ENCODE measurements at regions not wholly inside any gene's neighbourhood (a gene's known extent, or its start where the extent isn't known, plus 50 kb on each side); places are given as distances from the start of the nearest gene placed in this dataset.
A peak's percentile ranks its signal among the peaks of the same experiment; 100 is the strongest.
"Not testable (repeated sequence)": the region's sequence is repeated elsewhere in the genome, so short reads cannot be mapped to it uniquely, and the experiment has no call there.

GRCh38 chr7:65279795-65280194 is 93.9 kb upstream of the ZNF92 start:
- intact Hi-C loops (cut with micrococcal nuclease) = no loop called here
- Histone ChIP-seq H3K27ac (replicated peaks) (no peak overlapping the region), H3K9me3 (replicated peaks) (peaks cover 24% of the 10 kb centered on the region), H3K4me1 (no peaks in the 10 kb centered on the region), H3K4me3 (no peak overlapping the region), H3K36me3 (no peaks in the 10 kb centered on the region), H3K27me3 (ENCODE audit: low read depth) (peaks cover 37% of the 10 kb centered on the region)
- no peak for TF ChIP-seq CTCF (IDR thresholded peaks at IDR 0.05; ENCODE audit: borderline replicate concordance)
- no peak for DNase-seq

- intact Hi-C loops (cut with micrococcal nuclease) = no loop called here
- no peak overlapping the region for H3K27ac ChIP-seq (replicated peaks)
Observed at GRCh38 chr7:65276822-65277221, 96.8 kb upstream of the ZNF92 start.

GRCh38 chr7:65271502-65271901 is 102.2 kb upstream of the ZNF92 start:
- DNase-seq; H3K27ac ChIP-seq (replicated peaks); H3K4me3 ChIP-seq; H3K36me3 ChIP-seq; intact Hi-C loops (cut with micrococcal nuclease): not testable (repeated sequence)
- H3K9me3 ChIP-seq (replicated peaks) = peaks cover 24% of the 10 kb centered on the region
- H3K27me3 ChIP-seq (ENCODE audit: low read depth) = peaks cover 87% of the 10 kb centered on the region
- peaks cover 13% of the 10 kb centered on the region for H3K4me1 ChIP-seq

More at GRCh38 chr7:65276822-65277221, 96.8 kb upstream of the ZNF92 start:
- H3K36me3 ChIP-seq = no peaks in the 10 kb centered on the region
- peaks cover 61% of the 10 kb centered on the region for H3K27me3 ChIP-seq (ENCODE audit: low read depth)
- no peak for DNase-seq
- H3K9me3 ChIP-seq (replicated peaks) = peaks cover 32% of the 10 kb centered on the region
- TF ChIP-seq CTCF (IDR thresholded peaks at IDR 0.05; ENCODE audit: borderline replicate concordance) = no peak
- H3K4me1 ChIP-seq = no peaks in the 10 kb centered on the region
- H3K4me3 ChIP-seq = no peak overlapping the region

GRCh38 chr7:65269150-65269856 is 104.4 kb upstream of the ZNF92 start:
- no peak for DNase-seq
- Histone ChIP-seq H3K4me1 (peaks cover 13% of the 10 kb centered on the region), H3K36me3 (no peaks in the 10 kb centered on the region), H3K9me3 (replicated peaks) (peaks cover 2% of the 10 kb centered on the region), H3K27me3 (ENCODE audit: low read depth) (peaks cover 66% of the 10 kb centered on the region), H3K4me3 (peak overlapping the region; percentile 54), H3K27ac (replicated peaks) (no peak overlapping the region)
- TF ChIP-seq CTCF (IDR thresholded peaks at IDR 0.05; ENCODE audit: borderline replicate concordance) = no peak
- intact Hi-C loops (cut with micrococcal nuclease) = no loop called here

- Histone ChIP-seq H3K27me3 (ENCODE audit: low read depth) (peaks cover 63% of the 10 kb centered on the region), H3K9me3 (replicated peaks) (no peaks in the 10 kb centered on the region), H3K4me3 (no peak overlapping the region), H3K36me3 (no peaks in the 10 kb centered on the region), H3K27ac (replicated peaks) (no peak overlapping the region), H3K4me1 (peaks cover 13% of the 10 kb centered on the region)
- intact Hi-C loops (cut with micrococcal nuclease) = no loop called here
- no peak for TF ChIP-seq CTCF (IDR thresholded peaks at IDR 0.05; ENCODE audit: borderline replicate concordance)
- DNase-seq = no peak
Observed at GRCh38 chr7:65268782-65269149, 104.9 kb upstream of the ZNF92 start.

GRCh38 chr7:65265933-65266519 is 107.6 kb upstream of the ZNF92 start:
- intact Hi-C loops (cut with micrococcal nuclease) = no loop called here
- H3K36me3 ChIP-seq = no peaks in the 10 kb centered on the region
- H3K4me3 ChIP-seq = no peak overlapping the region
- H3K27me3 ChIP-seq (ENCODE audit: low read depth) = peaks cover 54% of the 10 kb centered on the region
- no peak overlapping the region for H3K27ac ChIP-seq (replicated peaks)
- H3K4me1 ChIP-seq = peaks cover 13% of the 10 kb centered on the region
- DNase-seq = no peak
- H3K9me3 ChIP-seq (replicated peaks) = no peaks in the 10 kb centered on the region
- TF ChIP-seq CTCF (IDR thresholded peaks at IDR 0.05; ENCODE audit: borderline replicate concordance) = no peak
